ENCODE measurements at regions not wholly inside any gene's neighbourhood (a gene's known extent, or its start where the extent isn't known, plus 50 kb on each side); places are given as distances from the start of the nearest gene placed in this dataset.
A peak's percentile ranks its signal among the peaks of the same experiment; 100 is the strongest.

DNA sequence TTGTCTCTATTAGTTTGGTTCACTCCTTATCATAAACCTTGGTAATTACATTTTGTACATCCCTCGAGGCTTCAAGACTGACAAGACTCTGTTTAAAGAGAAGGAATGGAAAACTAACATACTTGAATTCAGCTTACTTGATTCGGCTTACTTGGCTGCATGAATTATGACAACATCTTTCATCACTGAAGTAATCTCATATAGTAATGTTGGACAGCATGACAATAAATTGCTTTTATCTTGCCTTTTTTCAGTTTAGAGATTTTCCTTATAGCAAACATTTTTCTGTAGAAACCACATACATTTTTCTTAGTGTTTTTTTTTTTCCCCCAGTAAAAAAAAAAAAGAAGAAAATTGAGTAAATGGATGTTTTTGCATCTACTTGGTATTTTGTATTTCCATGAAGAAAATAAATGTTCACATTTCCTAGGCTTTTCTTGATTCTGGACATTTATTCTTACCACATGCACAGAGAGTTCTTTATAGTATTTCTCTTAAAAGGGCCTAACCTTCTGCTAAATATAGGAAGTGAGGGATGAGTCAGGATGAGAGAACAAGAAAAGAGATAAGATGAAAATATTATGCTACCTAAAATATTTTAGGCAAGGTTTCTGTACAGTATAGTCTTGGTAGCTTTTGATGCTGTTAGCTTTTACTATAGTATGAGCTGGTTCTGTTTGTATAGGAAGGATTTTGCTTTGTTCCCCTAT lies 101.0 kb upstream of the HDGFL1 start:
- TF ChIP-seq POLR2A (IDR thresholded peaks at IDR 0.05; ENCODE audit: low read depth, low read length) (no peak), POLR2AphosphoS5 (IDR thresholded peaks at IDR 0.05; ENCODE audit: low read depth, low read length) (no peak), TAF1 (IDR thresholded peaks at IDR 0.05; ENCODE audit: borderline replicate concordance, low read depth, low read length) (no peak)
- DNase-seq (ENCODE audit: insufficient read length) (no peak), FAIRE-seq (no peak)

DNA sequence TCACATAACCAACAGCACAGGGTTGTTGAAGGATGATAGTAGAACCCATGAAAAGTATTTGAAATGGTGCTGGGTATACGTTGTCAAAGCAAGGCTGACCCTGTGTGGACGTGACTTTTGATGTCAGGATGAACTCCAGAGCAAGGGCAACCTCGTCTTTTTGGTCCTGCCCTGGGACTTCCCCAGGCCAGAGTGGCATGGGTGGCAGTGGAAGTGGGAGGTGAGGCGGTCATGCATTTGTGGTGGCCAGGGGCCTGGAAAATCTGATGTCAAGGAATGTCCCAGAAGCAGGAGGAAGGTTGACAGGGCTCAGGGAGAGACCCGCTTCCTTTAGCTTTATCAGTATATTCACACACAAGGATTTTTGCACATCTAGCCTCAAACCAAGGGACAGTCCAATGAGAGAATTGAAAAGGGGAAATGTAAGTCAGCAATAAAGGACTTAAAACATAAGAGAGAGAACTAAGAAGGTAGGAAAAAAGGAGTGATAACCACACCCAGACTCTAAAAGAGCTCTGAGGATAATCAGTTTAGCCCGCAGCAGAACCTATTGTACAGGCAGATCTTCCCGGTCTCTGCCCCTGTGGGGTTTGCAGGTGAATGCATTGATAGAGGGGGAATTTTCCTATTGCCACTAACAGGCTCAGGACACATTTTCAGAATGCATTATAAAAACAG lies 98.8 kb upstream of the HDGFL1 start:
- DNase-seq (ENCODE audit: insufficient read length) (no peak), FAIRE-seq (peak; percentile 70)
- TF ChIP-seq POLR2AphosphoS5 (IDR thresholded peaks at IDR 0.05; ENCODE audit: low read depth, low read length): no peak
- TF ChIP-seq TAF1 (IDR thresholded peaks at IDR 0.05; ENCODE audit: borderline replicate concordance, low read depth, low read length): no peak
- no peak for TF ChIP-seq POLR2A (IDR thresholded peaks at IDR 0.05; ENCODE audit: low read depth, low read length)

DNA sequence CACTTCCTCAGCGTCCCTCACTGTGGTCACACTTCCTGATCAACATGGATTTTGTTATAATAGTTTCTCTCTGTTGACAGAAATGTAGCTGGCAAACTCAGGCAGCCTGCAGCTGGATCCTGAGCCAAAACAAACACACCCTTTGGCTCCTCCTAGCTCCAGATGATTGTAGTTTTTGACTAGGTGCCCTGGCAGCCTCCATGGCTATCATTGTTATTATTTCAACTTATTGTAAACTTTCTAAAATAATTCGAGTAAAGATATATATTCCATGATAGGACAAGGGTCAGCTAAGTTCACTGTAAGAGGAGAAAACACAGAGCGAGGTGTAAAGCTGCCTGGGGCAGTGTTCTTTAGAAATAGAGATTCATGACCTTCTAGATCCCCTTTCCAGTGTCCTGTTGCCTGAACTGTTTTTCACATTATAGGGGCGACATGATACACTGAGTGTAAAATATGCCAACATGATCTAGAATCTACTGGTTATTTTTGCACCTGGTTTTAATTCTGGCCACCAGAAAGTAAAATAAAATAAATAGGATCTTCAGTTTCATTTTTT lies 98.2 kb upstream of the HDGFL1 start:
- no peak for TF ChIP-seq TAF1 (IDR thresholded peaks at IDR 0.05; ENCODE audit: borderline replicate concordance, low read depth, low read length)
- TF ChIP-seq POLR2AphosphoS5 (IDR thresholded peaks at IDR 0.05; ENCODE audit: low read depth, low read length): no peak
- no peak for TF ChIP-seq POLR2A (IDR thresholded peaks at IDR 0.05; ENCODE audit: low read depth, low read length)
- DNase-seq (ENCODE audit: insufficient read length) (no peak), FAIRE-seq (peak; percentile 63)

DNA sequence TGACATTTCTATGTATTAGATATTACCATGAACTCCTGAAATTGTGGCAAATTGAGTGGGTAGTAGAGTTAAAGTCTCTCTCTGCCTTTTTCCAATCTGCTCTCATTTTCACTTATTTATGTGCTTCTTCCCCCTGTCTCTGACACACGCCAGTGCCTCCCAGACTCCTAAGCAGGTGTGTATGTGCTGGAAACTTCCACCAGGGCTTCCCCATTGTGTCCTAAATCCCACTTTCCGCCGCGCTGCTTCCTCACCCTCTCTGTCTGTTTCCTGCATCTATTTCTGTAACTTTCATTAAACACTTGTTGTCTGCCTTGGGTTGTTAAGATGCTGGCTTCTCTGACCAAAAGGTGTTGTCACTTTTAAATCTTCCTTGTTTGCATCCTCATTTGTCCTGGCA lies 97.6 kb upstream of the HDGFL1 start:
- FAIRE-seq (peak; percentile 81), DNase-seq (ENCODE audit: insufficient read length) (no peak)
- no peak for TF ChIP-seq POLR2A (IDR thresholded peaks at IDR 0.05; ENCODE audit: low read depth, low read length)
- no peak for TF ChIP-seq POLR2AphosphoS5 (IDR thresholded peaks at IDR 0.05; ENCODE audit: low read depth, low read length)
- no peak for TF ChIP-seq TAF1 (IDR thresholded peaks at IDR 0.05; ENCODE audit: borderline replicate concordance, low read depth, low read length)

DNA sequence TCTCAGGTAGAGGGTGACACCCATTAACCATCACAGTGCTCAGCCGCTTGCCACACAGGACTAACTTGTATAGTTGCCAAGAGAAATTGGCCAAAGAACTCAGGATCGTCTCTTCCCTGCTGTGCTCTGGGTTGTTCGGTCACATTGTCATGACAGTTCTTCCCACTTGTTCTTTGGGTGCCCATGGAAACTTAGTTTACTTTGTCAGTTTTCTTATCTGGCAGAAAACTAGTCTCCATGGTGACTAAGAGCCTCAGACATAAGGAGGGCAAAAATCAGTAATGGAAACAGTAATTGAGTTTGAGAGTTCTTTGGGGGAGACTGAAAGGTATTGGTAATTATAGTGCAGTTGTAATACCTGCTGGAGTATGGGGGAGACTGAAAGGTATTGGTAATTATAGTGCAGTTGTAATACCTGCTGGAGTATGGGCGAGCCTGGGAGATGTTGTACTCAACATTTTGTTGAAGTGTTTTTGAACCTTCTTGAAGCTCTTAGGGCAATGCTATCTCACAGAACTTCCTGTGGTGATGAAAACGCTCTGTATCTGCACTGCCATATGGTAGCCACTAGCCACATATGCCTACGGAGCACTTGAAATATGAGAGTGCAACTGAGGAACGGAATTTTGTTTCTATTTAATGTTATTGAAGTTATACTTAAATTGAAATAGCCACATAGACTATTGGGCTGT lies 95.2 kb upstream of the HDGFL1 start:
- FAIRE-seq: no peak
- DNase-seq (ENCODE audit: insufficient read length): no peak
- TF ChIP-seq POLR2AphosphoS5 (IDR thresholded peaks at IDR 0.05; ENCODE audit: low read depth, low read length) (no peak), TAF1 (IDR thresholded peaks at IDR 0.05; ENCODE audit: borderline replicate concordance, low read depth, low read length) (no peak), POLR2A (IDR thresholded peaks at IDR 0.05; ENCODE audit: low read depth, low read length) (no peak)

DNA sequence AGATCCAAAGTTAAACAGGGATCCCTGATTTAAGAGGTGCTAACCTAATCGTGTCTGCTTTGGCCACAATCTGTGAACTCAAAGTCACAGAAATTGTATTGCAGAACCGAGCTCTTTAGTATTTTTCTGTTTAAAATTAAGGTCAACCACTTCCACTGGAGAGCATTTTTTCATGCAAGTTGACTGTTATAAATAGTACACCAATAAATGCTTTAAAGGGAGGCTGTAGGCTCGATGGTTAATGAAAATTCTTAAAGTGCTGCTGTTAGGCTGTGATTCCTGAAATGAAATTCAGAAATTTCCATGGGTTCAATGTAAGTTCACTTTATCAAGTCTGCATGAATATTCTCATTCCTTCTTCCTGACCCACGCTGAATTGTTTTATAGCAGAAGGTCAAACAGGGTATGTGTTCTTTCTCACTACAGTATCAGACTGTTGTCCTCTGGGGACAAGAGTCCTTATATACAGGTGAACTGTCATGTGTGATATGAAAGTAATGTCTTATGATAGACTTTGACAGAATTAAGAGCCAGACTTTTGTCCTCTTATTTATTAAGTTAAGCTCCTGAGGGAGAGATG lies 92.5 kb upstream of the HDGFL1 start:
- FAIRE-seq: peak; percentile 62
- no peak for DNase-seq (ENCODE audit: insufficient read length)
- TF ChIP-seq POLR2A (IDR thresholded peaks at IDR 0.05; ENCODE audit: low read depth, low read length) (no peak), TAF1 (IDR thresholded peaks at IDR 0.05; ENCODE audit: borderline replicate concordance, low read depth, low read length) (no peak), POLR2AphosphoS5 (IDR thresholded peaks at IDR 0.05; ENCODE audit: low read depth, low read length) (no peak)

DNA sequence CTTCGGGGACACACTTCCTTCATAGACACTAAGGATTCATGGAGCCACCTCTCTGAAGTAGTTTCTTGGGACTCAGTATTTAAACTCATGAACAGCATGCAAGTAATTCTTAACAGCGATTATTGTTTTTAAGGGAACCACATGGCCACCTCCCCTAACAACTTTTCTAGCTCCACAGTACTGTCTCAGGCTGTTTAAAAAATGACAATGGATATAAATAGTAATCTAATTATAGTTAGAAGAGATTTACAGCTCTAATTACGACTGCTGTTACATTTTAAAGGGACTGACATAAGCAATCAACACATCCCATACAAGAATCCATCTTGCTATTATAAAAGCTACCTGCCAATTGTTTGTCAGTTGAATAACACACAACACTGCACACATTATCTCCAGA lies 72.1 kb upstream of the HDGFL1 start:
- DNase-seq (ENCODE audit: insufficient read length): no peak
- FAIRE-seq: no peak
- no peak for TF ChIP-seq POLR2AphosphoS5 (IDR thresholded peaks at IDR 0.05; ENCODE audit: low read depth, low read length)
- TF ChIP-seq POLR2A (IDR thresholded peaks at IDR 0.05; ENCODE audit: low read depth, low read length): no peak
- no peak for TF ChIP-seq TAF1 (IDR thresholded peaks at IDR 0.05; ENCODE audit: borderline replicate concordance, low read depth, low read length)

DNA sequence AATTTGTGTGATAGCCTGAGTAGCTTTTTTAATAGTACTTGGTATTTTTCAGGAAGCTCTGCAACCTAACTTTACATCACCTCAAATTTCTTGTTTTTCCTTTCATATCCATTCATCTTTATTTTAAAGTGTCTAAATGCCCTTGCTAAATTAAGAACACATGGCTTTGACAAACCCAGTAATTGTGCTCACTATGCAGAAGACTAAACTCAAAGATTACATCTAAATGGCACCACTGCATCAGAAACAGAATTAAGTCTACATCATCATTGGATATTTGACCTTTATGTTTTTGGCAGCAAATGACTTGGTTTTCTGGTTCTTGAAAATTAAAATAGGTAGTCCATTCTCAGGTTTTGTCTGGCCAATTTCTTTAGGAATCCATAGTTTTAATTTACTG lies 69.6 kb upstream of the HDGFL1 start:
- DNase-seq (ENCODE audit: insufficient read length) (no peak), FAIRE-seq (no peak)
- no peak for TF ChIP-seq TAF1 (IDR thresholded peaks at IDR 0.05; ENCODE audit: borderline replicate concordance, low read depth, low read length)

DNA sequence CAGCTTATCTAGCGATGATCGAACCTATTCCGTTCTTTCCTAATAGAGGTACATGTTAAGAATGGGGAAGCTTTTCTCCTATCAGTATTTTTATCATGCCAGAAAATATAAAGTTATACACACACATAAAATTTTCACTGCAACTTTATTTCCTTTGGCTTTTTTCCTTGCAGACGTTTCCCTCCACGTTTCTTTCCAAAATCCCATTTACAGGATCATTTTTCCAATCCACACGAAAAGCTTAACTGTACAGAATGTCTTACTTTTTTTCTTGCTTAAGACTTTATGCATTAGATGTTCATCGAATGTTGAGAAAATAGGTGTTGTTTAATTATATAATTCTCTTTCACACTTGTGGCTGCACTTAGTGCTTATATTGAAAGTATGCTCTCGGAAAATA lies 62.9 kb upstream of the HDGFL1 start:
- no peak for DNase-seq (ENCODE audit: insufficient read length)
- FAIRE-seq: no peak
- TF ChIP-seq POLR2A (IDR thresholded peaks at IDR 0.05; ENCODE audit: low read depth, low read length) (no peak), TAF1 (IDR thresholded peaks at IDR 0.05; ENCODE audit: borderline replicate concordance, low read depth, low read length) (no peak), POLR2AphosphoS5 (IDR thresholded peaks at IDR 0.05; ENCODE audit: low read depth, low read length) (no peak)

DNA sequence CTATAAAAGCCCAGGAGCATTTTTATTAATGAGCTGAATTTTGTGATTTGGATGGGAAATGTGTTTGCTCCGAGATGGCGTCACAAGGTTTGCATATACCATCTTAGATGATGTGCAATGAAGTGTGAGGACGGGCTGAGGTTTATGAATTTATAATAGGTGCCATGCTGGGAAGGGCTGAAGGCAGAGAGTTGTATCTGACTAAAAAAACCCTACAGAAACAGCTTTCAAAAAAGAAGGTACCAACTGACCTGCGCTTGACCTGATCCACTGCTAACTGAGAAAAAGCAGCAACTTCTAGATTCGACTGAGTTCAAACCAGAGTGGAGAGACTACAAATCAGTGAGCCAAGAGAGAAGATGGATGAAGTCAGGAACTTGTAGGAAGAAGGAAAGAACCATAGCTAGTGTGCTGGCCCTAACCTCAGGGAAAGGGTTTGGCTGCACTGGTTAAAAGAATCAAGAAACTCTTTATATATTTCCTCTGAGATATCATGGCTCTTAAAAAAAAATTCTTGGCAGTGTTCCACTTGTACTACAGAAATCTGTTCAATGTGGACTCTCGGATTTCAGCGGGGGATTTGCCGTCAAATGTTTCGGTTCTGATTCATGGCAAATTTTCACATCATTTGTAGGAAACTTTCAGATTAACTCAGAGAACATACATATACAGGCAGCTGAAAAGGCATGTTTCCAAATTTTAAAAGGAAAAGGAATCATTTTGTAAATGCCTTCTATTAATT lies 56.5 kb upstream of the HDGFL1 start:
- peak; percentile 50 for FAIRE-seq
- TF ChIP-seq POLR2AphosphoS5 (IDR thresholded peaks at IDR 0.05; ENCODE audit: low read depth, low read length) (no peak), TAF1 (IDR thresholded peaks at IDR 0.05; ENCODE audit: borderline replicate concordance, low read depth, low read length) (no peak), POLR2A (IDR thresholded peaks at IDR 0.05; ENCODE audit: low read depth, low read length) (no peak)
- no peak for DNase-seq (ENCODE audit: insufficient read length)

DNA sequence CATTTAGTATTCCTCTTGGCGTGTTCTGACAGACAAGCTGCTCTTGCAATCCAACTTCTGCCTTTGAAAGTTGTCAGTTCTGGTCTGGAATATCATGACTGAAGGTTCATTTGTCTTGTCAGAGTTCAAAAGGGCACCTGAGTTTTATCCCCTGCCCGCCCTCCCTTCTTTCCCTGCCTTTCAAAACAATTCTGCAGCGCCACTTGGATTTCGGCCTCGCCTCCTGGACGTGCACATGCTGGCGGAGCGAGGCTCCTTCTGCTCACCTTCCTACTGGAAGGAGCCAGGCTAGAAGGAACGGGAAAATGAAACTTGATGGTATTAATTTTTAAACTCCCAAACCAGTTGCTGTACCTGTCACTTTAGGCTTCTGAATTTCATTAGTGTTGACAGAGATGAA lies 55.7 kb upstream of the HDGFL1 start:
- FAIRE-seq (no peak), DNase-seq (ENCODE audit: insufficient read length) (no peak)
- no peak for TF ChIP-seq TAF1 (IDR thresholded peaks at IDR 0.05; ENCODE audit: borderline replicate concordance, low read depth, low read length)
- no peak for TF ChIP-seq POLR2A (IDR thresholded peaks at IDR 0.05; ENCODE audit: low read depth, low read length)
- no peak for TF ChIP-seq POLR2AphosphoS5 (IDR thresholded peaks at IDR 0.05; ENCODE audit: low read depth, low read length)

Measured in GM12892 (cell line).